GM23248 (cell line): ENCODE measurements at regions not wholly inside any gene's neighbourhood (a gene's known extent, or its start where the extent isn't known, plus 50 kb on each side); places are given as distances from the start of the nearest gene placed in this dataset.

Source experiments
- EZH2 ChIP-seq: fragments of 200-600 bp; sonication (generic); IDR thresholded peaks from 2 replicates; pipeline ENCODE4 v1.6.1; 2018; ENCODE audit warnings: antibody characterized with exemption, mild to moderate bottlenecking; ENCODE audit not compliant: insufficient read depth, poor library complexity, severe bottlenecking
- EZH2phosphoT487 ChIP-seq: fragments of 200-600 bp; sonication (generic); IDR thresholded peaks from 2 replicates; pipeline ENCODE4 v1.6.1; 2018; ENCODE audit warnings: antibody characterized with exemption, moderate library complexity, mild to moderate bottlenecking, low read depth; ENCODE audit not compliant: insufficient read depth

DNA sequence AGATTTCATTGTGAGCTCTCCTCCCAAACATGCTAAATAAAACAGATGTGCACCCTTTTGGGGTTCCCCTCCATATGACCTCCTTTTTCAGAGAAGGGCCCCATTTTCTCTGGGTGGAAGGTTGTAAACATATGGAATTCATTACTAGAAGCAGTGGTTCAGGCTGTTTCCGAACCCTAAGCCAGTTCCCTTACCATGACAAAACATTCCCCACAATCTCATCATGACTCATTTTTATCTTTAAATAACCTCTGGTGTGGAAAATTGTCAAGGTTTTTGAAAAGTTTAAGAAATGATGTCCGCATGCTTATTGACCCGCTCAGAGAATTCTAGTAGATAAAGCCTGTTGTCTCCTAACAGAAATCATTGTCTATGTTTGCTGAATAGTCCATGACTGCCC lies 127.3 kb upstream of the PIK3R1 start:
- TF ChIP-seq EZH2 = no peak
- TF ChIP-seq EZH2phosphoT487 = 0 out of 2 replicates have a peak, but pooled peaks have one; percentile 28
